22Rv1 (cell line): ENCODE measurements at regions not wholly inside any gene's neighbourhood (a gene's known extent, or its start where the extent isn't known, plus 50 kb on each side); places are given as distances from the start of the nearest gene placed in this dataset.

ENCODE experiments used
- CTCF ChIP-seq: fragments of 450-650 bp; IDR thresholded peaks from 2 replicates; pipeline ENCODE4 v1.5.1; 2017; ENCODE audit warnings: mild to moderate bottlenecking
- ZFX ChIP-seq: fragments of 450-650 bp; IDR thresholded peaks from 2 replicates; pipeline ENCODE4 v1.6.1; 2017; ENCODE audit warnings: antibody characterized with exemption, borderline replicate concordance

- TF ChIP-seq CTCF (no peak), ZFX (no peak)
Observed at GRCh38 chr2:36058076-36058475, 297.5 kb upstream of the CRIM1 start.
